DOHH2 (cell line): ENCODE measurements at regions not wholly inside any gene's neighbourhood (a gene's known extent, or its start where the extent isn't known, plus 50 kb on each side); places are given as distances from the start of the nearest gene placed in this dataset.
"Not testable (repeated sequence)": the region's sequence is repeated elsewhere in the genome, so short reads cannot be mapped to it uniquely, and the experiment has no call there.

ENCODE experiments used
- H3F3A ChIP-seq: fragments of 200-600 bp; sonication (generic), shearing (Covaris generic); 2 replicates; pipeline ENCODE4 v1.6.0; 2016; ENCODE audit warnings: antibody characterized with exemption, mild to moderate bottlenecking; ENCODE audit not compliant: control insufficient read depth, insufficient read depth
- H3K27ac ChIP-seq: fragments of 200-600 bp; sonication (generic); 2 replicates; pipeline ENCODE4 v1.5.1; 2014; ENCODE audit warnings: low read depth, mild to moderate bottlenecking, low read length, moderate library complexity
- H3K27me3 ChIP-seq: fragments of 200-600 bp; sonication (generic); 2 replicates; pipeline ENCODE4 v1.6.1; 2014; ENCODE audit warnings: mild to moderate bottlenecking, low read length, mixed read lengths; ENCODE audit not compliant: control insufficient read depth
- H3K36me3 ChIP-seq: fragments of 200-600 bp; sonication (generic); 2 replicates; pipeline ENCODE4 v1.6.1; 2014; ENCODE audit warnings: mild to moderate bottlenecking, low read length, moderate library complexity, mixed read lengths; ENCODE audit not compliant: control insufficient read depth
- H3K4me1 ChIP-seq: fragments of 200-600 bp; sonication (generic); 2 replicates; pipeline ENCODE4 v1.6.1; 2014; ENCODE audit warnings: mild to moderate bottlenecking, low read length, mixed read lengths; ENCODE audit not compliant: control insufficient read depth
- H3K4me2 ChIP-seq: fragments of 200-600 bp; sonication (generic); 2 replicates; pipeline ENCODE4 v1.6.0; 2014; ENCODE audit warnings: mild to moderate bottlenecking, low read length, moderate library complexity
- H3K4me3 ChIP-seq: fragments of 200-600 bp; sonication (generic); 2 replicates; pipeline ENCODE4 v1.5.1; 2014; ENCODE audit warnings: mild to moderate bottlenecking, low read length, mixed read lengths
- H3K79me2 ChIP-seq: fragments of 200-600 bp; sonication (generic); 2 replicates; pipeline ENCODE4 v1.6.1; 2014; ENCODE audit warnings: mild to moderate bottlenecking, low read length, mixed read lengths; ENCODE audit not compliant: control insufficient read depth
- H3K9me2 ChIP-seq: fragments of 200-600 bp; sonication (generic); replicated peaks from 2 replicates; pipeline ENCODE4 v1.6.1; 2014; ENCODE audit warnings: mild to moderate bottlenecking, low read length, mixed read lengths; ENCODE audit not compliant: control insufficient read depth
- H3K9me3 ChIP-seq: fragments of 200-600 bp; sonication (generic); 2 replicates; pipeline ENCODE4 v1.6.1; 2014; ENCODE audit warnings: antibody characterized with exemption, low read length, mixed read lengths; ENCODE audit not compliant: control insufficient read depth, insufficient read depth
- H4K20me1 ChIP-seq: fragments of 200-600 bp; sonication (generic); 2 replicates; pipeline ENCODE4 v1.6.0; 2014; ENCODE audit warnings: low read depth, mild to moderate bottlenecking, antibody characterized with exemption, low read length, moderate library complexity; ENCODE audit not compliant: control insufficient read depth, insufficient read depth
- CTCF ChIP-seq: fragments of 200-600 bp; sonication (generic); IDR thresholded peaks from one replicate; pipeline ENCODE4 v1.5.1; 2014; ENCODE audit warnings: antibody characterized with exemption, mild to moderate bottlenecking, low read depth, low read length; ENCODE audit not compliant: poor library complexity, severe bottlenecking
- EZH2phosphoT487 ChIP-seq: fragments of 200-600 bp; sonication (generic); IDR thresholded peaks from 2 replicates; pipeline ENCODE4 v1.6.1; 2017; ENCODE audit warnings: borderline replicate concordance, mild to moderate bottlenecking, antibody characterized with exemption, low read length, moderate library complexity, mixed read lengths

GRCh38 chr3:56952061-56952460 lies 108.4 kb upstream of the SPATA12 start:
- Histone ChIP-seq H3K4me2 (no peak overlapping the region), H3K27ac (no peak overlapping the region), H3K27me3 (no peaks in the 10 kb centered on the region), H3K79me2 (no peaks in the 10 kb centered on the region), H3K4me3 (no peak overlapping the region), H3F3A (no peaks in the 10 kb centered on the region), H4K20me1 (no peaks in the 10 kb centered on the region), H3K4me1 (no peaks in the 10 kb centered on the region), H3K9me3 (no peaks in the 10 kb centered on the region), H3K36me3 (no peaks in the 10 kb centered on the region), H3K9me2 (no peaks in the 10 kb centered on the region)
- TF ChIP-seq CTCF (no peak), EZH2phosphoT487 (no peak)

GRCh38 chr3:56951366-56951765 lies 109.1 kb upstream of the SPATA12 start:
- Histone ChIP-seq H3F3A (no peaks in the 10 kb centered on the region), H3K4me2 (no peak overlapping the region), H3K4me3 (no peak overlapping the region), H3K79me2 (no peaks in the 10 kb centered on the region), H4K20me1 (no peaks in the 10 kb centered on the region), H3K9me2 (no peaks in the 10 kb centered on the region), H3K36me3 (no peaks in the 10 kb centered on the region), H3K27me3 (no peaks in the 10 kb centered on the region), H3K27ac (no peak overlapping the region), H3K9me3 (no peaks in the 10 kb centered on the region), H3K4me1 (no peaks in the 10 kb centered on the region)
- no peak for TF ChIP-seq EZH2phosphoT487
- TF ChIP-seq CTCF = no peak

- H3K9me3 ChIP-seq, H3K27ac ChIP-seq, H3F3A ChIP-seq, H3K4me1 ChIP-seq, H3K4me3 ChIP-seq, H3K36me3 ChIP-seq, H3K9me2 ChIP-seq, H3K4me2 ChIP-seq, H4K20me1 ChIP-seq, H3K27me3 ChIP-seq, H3K79me2 ChIP-seq: not testable (repeated sequence)
Measured at GRCh38 chr3:56945378-56945777, 115.1 kb upstream of the SPATA12 start.

GRCh38 chr3:56942523-56942922 lies 117.9 kb upstream of the SPATA12 start:
- Histone ChIP-seq H3K27me3 (no peaks in the 10 kb centered on the region; the same call in 1 of the 2 replicates), H4K20me1 (no peaks in the 10 kb centered on the region), H3K79me2 (no peaks in the 10 kb centered on the region), H3K9me2 (no peaks in the 10 kb centered on the region), H3F3A (no peaks in the 10 kb centered on the region), H3K4me2 (no peak overlapping the region), H3K4me3 (no peak overlapping the region), H3K27ac (no peak overlapping the region), H3K36me3 (no peaks in the 10 kb centered on the region), H3K4me1 (no peaks in the 10 kb centered on the region), H3K9me3 (no peaks in the 10 kb centered on the region)
- no peak for TF ChIP-seq EZH2phosphoT487
